HG03135 (cell line): ENCODE measurements at regions not wholly inside any gene's neighbourhood (a gene's known extent, or its start where the extent isn't known, plus 50 kb on each side); places are given as distances from the start of the nearest gene placed in this dataset.
"Not testable (repeated sequence)": the region's sequence is repeated elsewhere in the genome, so short reads cannot be mapped to it uniquely, and the experiment has no call there.

Source experiments
- ATAC-seq: cut with Tn5 transposase; IDR thresholded peaks from one replicate; pipeline ENCODE4 v1.9.1; 2021; ENCODE audit warnings: mild to moderate bottlenecking, moderate library complexity; ENCODE audit not compliant: unreplicated experiment

- no peak for ATAC-seq
These were observed 129.7 kb upstream of the TNP1 start for GRCh38 chr2:216989340-216990129.

GRCh38 chr2:216987252-216987821 lies 127.5 kb upstream of the TNP1 start:
- no peak for ATAC-seq

GRCh38 chr2:216985658-216986141 lies 125.8 kb upstream of the TNP1 start:
- no peak for ATAC-seq

- ATAC-seq, result no peak
These were observed 125.1 kb upstream of the TNP1 start for GRCh38 chr2:216984937-216985336.

- not testable (repeated sequence) for ATAC-seq
These were observed 122.1 kb upstream of the TNP1 start for GRCh38 chr2:216981951-216982350.

- not testable (repeated sequence) for ATAC-seq
These were observed 120.6 kb upstream of the TNP1 start for GRCh38 chr2:216980510-216980909.

GRCh38 chr2:216974321-216975302 lies 114.7 kb upstream of the TNP1 start:
- no peak for ATAC-seq

GRCh38 chr2:216971593-216971992 lies 111.7 kb upstream of the TNP1 start:
- no peak for ATAC-seq

GRCh38 chr2:216970359-216970915 lies 110.6 kb upstream of the TNP1 start:
- ATAC-seq, result no peak

GRCh38 chr2:216967889-216968288 lies 108.0 kb upstream of the TNP1 start:
- no peak for ATAC-seq

- no peak for ATAC-seq
These were observed 100.9 kb upstream of the TNP1 start for GRCh38 chr2:216960671-216961268.

- no peak for ATAC-seq
These were observed 99.6 kb upstream of the TNP1 start for GRCh38 chr2:216959433-216959832.

GRCh38 chr2:216956820-216957493 lies 97.1 kb upstream of the TNP1 start:
- ATAC-seq, result no peak

- ATAC-seq, result no peak
These were observed 91.3 kb upstream of the TNP1 start for GRCh38 chr2:216951171-216951570.

GRCh38 chr2:216950547-216950946 lies 90.7 kb upstream of the TNP1 start:
- no peak for ATAC-seq

- ATAC-seq, result no peak
These were observed 90.0 kb upstream of the TNP1 start for GRCh38 chr2:216949700-216950413.

GRCh38 chr2:216947055-216947454 lies 87.2 kb upstream of the TNP1 start:
- ATAC-seq, result no peak

GRCh38 chr2:216944733-216945132 lies 84.9 kb upstream of the TNP1 start:
- no peak for ATAC-seq

- no peak for ATAC-seq
These were observed 83.2 kb upstream of the TNP1 start for GRCh38 chr2:216943109-216943508.
